DMS153 treated with DMSO at 0.1 percent for 48 hours (cell line): ENCODE measurements at regions not wholly inside any gene's neighbourhood (a gene's known extent, or its start where the extent isn't known, plus 50 kb on each side); places are given as distances from the start of the nearest gene placed in this dataset.
"Not testable (repeated sequence)": the region's sequence is repeated elsewhere in the genome, so short reads cannot be mapped to it uniquely, and the experiment has no call there.

ENCODE experiments used
- DNase-seq: peaks from one replicate; lab custom pipeline; 2025; ENCODE audit not compliant: unreplicated experiment; lab: John Stamatoyannopoulos, UW

DNA sequence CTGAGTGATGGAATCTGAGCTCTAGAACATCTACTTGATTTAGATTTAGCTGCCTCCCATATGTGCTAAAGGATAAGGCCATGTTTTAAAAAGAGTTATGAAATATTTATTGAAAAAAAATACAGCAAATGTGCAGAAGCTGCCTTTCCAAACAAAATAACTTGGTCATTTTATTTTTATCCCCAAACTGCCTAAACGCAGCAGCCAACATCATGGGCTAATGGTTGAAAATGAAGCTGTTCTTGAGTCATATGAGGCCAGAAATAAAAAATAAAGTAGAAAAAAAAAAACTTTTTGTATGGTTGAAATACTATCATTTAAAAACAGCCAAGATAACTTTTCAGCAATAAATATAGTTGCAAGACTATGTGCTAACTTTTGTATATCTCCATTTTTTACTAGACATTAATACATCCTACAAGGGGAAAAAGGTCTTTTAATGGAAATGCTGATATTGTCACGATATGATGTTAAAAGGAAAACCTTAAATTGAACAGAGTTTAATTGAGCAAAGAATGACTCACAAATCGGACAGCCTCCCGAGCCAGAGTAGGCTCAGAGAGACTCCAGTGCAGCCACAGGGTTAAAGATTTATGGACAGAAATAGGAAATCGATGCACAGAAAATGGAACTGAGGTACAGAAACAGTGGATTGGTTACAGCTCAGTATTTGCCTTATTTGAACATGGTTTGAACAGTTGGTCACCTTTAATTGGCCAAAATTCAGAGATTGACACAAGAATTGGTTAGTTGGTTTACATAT is 305.8 kb downstream of the MDFIC start:
- DNase-seq: no peak

DNA sequence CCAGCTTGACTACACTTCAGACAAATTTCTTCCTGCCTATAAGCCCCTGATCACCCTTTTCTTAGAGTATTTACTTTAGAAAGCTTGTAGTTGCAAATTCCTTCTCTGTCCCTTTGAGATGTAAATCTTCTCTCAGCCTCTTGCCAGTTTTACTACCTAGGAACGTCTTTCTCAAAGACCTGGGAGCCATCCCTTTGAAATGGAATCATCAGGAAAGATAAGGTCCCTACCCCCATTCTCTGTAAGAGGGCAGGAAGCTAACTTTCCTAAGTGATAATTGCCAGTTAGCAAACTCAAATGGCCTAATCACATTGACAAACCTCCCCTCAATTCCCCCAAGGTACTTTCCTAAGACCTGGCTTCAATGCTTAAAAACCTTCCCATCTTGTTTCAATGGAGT is 304.5 kb downstream of the MDFIC start:
- no peak for DNase-seq

DNA sequence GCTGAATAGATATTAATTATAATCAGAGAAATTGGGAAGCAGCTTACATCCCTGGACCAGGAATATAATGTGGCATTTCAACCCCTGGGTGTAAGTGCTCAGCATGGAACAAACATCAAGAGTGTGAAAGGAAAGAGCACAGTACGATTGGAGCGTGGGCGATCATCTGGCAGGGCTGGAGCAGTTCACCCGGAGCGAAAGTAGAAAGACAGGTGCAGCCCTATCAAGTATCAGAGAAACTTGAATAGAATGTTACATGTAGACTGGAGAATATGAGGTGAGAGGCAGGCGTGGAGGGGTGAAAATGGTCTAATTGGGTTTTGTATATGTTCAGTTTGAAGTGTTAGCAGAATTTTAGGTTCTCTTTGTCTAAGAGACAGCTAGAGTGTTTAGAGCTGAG is 303.0 kb downstream of the MDFIC start:
- no peak for DNase-seq

DNA sequence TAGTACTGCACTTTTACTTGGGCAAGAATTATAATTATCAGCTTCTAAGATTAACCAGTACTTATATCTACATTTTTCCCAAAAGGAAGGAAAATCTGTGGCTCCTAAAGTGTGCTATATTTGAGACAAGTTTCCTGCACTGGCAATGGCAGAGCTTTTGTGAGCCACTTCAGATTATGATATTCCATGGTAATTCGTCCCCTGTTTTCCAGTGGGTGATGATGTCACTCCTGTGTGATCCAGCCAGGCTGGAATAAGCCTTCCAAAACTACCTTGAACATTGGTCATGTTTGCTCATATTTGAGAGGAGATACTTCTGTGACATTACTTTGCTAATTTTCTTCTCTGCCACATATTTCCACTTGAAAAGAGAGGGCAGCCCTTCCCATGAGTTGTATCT is 302.1 kb downstream of the MDFIC start:
- DNase-seq: no peak

DNA sequence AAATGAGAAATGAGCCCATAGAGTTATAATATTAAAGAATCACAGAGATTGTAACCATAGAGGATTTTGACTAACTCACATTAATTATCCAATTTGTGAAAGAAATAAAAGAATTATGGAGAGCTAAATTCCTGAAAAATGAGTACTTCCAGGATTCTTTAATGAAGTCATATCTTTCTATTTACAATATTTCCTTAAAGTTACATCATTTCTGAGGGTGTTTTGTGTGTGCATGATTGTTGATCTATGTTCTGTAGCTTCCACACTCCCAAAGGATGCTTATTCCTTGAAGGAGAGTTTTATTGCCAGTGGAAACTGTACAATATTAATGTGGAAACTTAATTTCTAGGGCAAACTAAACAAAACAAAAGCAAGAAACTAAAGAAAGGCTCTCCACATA is 299.6 kb downstream of the MDFIC start:
- DNase-seq: no peak

DNA sequence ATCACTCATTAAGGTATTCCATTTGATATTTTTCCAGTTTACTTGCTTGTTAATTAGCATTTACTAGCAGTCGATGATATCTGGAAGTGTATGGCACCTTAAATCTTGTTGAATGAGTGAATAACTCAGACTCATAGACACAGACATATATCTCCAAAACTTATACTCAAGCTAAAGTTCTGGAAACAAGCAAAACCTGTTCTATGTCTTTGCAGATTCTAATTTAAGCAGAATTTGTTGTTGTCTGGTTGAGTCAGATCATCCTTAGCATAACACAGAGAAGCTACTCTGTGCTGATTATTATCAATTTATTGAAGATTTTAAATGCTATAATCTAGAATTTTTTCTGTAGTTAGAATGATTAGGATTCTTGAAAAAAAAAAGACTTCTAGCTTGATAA is 296.2 kb downstream of the MDFIC start:
- no peak for DNase-seq

DNA sequence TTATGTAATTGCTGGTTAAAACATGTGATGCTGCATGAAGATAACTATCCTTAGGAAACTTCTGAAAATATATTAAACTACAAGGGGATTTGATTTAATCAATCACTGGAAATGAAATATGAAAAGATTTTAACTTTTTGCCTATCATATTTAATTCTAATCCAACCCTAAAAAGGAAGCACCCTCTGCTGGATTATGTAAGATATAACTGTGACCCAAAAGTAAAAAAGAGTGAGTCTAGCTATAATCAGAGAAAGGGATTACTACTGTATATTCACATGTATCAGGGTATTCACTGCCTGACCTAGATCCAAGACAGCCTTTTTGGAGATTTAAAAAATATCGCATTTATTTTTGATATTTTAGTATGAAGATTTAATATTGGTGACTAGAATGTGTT is 295.5 kb downstream of the MDFIC start:
- DNase-seq: no peak

DNA sequence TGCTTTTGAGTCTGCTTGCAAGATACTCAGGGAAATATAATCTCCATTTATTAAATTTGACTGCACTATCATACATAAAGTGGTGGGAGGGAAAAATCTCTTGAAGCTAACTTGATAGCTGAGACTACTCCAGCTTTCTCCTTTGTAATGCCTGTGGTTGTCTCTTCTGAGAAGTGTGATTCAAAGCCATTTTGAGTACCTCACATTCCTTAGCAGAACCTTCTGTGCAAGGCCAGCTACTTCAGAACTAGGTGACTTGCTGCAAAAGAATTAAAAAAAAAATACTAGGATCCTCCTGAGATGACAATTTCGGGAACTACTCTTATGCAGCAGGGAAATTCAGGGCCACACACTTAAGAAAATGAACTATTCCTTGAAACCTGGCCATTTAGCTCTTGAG is 294.8 kb downstream of the MDFIC start:
- no peak for DNase-seq

DNA sequence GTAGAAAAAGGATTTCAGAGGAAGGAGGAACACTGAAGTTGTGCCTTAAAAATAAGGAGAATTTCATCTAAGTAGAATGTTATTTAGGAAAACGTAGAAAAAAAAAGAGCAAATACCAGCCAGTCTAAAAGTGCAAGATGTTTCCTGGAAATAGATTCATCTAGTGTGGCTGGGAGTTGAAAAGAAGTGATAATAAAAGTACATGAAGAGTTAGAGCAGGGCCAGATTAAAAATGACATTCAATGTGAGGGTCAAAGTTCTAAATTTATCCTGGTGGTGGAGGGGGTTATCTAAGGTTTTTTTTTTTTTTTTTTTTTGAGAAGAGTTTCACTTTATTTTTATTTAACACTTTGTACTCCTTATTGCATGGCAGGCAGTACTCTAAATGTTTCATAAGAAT is 289.3 kb downstream of the MDFIC start:
- no peak for DNase-seq

DNA sequence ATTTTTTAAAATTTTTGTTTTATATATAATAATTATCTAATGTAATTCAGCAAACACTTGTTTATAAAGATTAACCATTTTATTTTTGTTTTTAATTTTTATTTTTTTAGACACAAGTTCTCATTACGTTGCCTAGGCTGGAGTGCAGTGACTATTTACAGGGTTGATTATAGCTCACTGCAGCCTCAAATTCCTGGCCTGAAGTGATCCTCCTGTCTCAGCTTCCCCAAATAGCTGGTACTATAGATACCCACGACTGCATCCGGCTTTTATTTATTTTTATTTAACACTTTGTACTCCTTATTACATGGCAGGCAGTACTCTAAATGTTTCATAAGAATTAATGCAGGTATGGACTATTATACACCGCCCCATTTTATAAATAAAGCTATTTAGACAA is 288.7 kb downstream of the MDFIC start:
- DNase-seq: no peak

DNA sequence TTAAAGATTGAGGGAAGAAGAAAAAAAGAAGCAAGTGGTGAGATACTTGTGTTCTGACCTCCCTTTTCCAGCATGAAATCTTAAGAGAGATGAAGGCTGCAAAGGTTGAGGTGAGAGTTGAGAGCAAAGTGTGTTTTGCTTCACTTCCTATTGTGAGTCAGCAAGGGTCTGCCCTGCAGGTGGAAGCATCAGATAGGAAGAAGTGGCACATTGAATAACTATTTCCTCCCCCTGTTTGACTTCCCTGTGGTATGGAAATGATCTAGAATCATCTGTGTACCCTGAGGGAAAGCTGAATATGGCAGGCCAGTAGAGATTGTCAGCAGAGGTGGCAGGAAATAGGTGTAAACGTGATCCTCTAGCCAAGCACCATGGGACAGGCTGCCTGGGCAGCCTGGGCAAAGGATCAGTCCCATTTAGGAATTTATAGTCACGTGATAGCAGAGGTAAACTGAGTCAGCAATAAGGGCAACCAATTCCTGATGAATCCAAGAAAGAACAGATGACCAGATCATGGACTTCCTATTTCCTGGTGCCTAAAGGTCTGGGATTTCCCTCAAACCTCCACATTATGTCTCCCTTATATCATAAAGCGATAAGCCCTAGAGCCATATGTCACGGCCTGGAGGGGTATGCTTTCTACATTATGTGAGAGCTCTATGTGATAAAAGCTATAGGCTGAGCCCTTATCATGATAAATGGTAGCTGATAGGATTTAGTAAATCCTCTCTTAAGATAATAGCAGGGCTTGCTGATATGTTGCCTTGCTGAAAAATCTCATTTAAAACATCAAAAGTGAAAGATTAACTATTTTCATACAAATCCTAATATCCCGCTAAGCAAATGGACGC is 287.0 kb downstream of the MDFIC start:
- DNase-seq: no peak

DNA sequence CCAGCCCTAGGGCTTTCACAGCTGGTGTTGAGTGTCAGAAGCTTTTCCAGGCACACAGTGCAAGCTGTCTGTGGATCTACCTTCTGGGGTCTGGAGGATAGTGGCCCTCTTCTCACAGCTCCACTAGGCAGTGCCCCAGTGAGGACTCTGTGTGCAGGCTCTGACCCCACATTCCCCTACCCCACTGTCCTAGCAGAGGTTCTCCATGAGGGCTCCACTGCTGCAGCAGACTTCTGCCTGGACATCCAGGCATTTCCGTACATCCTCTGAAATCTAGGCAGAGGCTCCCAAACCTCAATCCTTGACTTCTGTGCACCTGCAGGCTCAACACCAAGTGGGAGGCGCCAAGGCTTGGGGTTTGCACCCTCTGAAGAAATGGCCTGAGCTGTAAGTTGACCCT is 284.5 kb downstream of the MDFIC start:
- DNase-seq: not testable (repeated sequence)

DNA sequence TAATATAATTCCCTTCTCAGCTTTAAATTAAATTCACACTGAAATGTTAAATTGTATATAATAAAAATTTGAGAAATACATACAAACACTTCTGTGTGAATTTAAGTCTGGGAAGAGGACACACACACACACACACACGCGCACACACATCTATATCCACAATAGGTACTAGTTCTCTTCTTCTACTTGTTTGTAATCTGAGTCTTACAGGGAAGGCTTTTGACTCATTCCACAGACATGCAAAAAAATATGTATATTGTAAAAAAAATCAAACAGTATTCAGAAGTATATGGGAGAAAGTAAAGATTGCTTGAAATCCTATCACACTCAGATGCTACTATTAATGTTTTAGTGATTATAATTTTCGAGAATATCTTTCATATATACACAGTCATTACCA is 276.2 kb downstream of the MDFIC start:
- no peak for DNase-seq

DNA sequence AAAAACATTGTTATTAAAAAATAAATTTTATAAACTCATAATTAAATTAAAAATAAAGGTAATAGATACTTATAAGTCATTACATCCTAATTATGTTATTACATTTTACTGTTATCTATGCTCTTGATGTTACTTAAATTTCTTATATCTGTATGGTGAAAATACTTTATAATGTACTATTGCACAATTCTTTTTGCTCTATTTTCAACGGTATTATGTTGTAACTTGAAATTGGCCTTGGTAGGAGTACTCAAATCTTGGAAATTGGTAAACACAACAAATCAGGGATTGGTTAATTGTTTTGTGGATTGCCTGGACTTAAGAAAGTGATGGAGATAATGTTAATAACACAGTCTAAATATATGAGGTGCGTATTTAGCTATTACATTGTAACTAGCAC is 273.3 kb downstream of the MDFIC start:
- no peak for DNase-seq

DNA sequence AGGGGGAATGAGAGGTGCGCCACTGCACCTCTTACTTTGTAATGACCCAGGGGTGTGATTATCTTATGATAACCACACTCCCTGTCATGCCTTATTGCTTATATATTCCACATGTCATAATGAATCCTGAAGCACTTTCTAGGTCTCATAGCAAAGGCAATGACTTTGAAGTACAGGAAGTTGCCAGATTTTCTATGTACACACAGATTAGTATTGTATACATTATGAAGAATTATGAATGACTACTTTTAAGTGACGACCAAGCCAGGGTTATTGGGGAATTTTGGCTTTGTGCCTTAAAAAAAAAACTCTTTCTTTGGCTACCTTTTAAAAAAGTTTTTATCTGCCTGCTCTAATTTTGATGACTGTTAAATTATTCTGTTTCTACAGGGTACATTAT is 269.6 kb downstream of the MDFIC start:
- no peak for DNase-seq

DNA sequence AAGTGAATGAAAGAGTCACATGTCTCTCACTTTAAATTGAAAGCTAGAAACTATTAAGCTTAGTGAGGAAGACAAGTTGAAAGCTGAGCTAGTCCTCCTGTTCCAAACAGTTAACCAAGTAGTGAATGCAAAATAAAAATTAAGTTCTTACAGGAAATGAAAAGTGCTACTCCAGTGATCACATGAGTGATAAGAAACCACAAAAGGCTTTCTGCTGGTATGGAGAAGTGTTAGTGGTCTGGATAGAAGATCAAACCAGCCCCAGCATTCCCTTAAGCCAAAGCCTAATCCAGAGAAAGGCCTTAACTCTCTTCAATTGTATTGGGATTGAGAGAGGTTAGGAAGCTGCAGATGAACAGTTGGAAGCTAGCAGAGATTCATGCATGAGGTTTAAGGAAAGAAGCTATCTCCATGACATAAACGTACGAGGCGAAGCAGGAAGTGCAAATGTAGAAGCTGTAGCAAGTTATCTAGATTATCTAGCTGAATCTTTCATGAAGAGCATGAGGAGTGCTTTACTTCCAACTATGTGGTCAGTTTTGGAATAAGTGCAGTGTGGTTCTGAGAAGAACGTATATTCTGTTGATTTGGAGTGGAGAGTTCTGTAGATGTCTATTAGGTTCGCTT is 261.6 kb downstream of the MDFIC start:
- no peak for DNase-seq

DNA sequence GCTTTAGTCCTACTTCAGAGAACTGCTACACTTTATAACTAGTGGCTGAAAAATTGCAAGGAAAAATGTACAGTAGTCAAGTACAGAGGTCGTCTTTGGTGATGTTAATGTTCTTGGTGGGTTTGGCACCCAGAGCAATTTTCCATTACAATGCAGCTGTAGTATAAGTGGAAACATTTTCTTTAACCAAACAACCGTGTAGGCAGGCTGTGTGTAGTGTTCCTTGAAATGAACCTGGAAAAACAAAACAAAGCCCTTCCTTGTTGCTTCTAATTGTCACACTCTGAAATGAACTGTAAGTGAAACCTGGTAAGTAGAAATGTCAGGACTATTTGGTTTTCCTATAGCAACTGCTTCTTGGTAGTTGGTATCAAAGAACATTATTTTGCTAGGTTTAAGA is 256.9 kb downstream of the MDFIC start:
- DNase-seq: no peak

DNA sequence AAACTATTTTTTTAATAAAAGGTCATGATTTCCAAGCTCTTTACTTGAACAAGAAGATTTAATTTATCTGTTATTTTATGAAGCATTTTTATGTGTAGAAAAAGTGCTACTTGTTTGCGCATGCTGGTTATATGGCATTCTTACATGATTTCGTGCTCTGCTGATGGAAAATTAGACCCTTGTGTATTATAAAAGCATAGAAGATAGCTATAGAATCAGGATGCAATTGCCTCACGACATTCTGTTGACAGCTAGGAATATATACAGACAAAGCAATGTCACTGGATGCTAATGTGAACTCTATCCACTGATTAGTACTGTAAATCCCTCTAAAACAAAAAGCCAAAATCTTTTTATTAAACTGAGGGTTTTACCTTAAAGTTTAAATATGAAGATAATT is 255.9 kb downstream of the MDFIC start:
- no peak for DNase-seq

DNA sequence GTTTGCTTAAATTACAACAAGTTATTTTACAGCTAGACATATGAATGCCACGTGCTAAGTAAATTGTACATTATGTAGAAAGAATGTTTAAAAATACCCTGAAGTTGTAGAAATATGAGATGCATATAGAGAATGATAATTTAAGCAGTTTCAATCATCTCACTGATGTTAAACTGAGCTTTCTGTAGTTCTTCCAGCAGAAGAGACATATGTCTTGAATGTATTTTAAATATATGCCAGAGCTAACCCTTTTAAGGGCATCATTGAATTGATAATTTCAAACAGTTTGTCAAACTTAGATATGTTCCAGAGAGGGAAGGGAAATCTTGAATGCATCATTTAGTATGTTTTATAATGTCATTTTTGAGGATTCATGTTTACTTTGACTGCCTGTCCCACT is 255.2 kb downstream of the MDFIC start:
- DNase-seq: no peak

DNA sequence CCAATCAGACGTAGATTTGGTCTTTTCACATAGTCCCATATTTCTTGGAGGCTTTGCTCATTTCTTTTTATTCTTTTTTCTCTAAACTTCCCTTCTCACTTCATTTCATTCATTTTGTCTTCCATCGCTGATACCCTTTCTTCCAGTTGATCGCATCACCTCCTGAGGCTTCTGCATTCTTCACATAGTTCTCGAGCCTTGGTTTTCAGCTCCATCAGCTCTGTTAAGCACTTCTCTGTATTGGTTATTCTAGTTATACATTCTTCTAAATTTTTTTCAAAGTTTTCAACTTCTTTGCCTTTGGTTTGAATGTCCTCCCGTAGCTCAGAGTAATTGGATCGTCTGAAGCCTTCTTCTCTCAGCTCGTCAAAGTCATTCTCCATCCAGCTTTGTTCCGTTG is 250.5 kb downstream of the MDFIC start:
- DNase-seq: not testable (repeated sequence)

DNA sequence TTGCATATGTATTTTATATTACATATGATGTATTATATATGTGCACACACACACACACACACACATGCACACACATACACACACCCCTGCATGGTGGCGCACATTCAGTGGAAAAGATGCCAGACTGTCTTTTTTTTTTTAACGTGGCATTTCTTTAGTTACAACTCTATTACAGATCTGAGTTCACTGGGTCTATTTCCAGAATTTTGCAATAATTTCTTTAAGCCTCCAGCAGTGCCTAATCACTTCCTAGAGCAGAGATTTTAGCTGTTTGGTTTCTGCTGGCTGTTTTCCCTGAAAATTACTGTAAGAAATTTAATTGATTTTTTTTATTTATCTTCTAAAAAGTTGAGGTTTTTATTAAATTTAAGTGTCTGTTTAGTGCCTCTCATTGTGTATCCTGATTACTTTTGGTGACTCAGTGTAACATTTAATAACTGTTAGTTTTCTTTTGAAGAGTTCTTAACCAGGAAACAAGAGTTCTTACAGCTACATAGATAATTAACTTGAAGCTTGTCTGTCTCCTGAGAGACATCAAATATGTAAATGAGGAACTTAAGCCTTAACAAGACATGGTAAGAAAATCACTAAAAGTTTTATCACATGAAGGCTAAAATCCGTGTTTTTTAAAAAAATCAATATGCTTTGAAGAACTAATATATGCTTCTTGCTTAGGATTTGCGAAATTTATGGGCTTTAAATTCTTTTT is 232.0 kb downstream of the MDFIC start:
- no peak for DNase-seq
